Lung (tissue), 11 donors: ENCODE measurements at regions not wholly inside any gene's neighbourhood (a gene's known extent, or its start where the extent isn't known, plus 50 kb on each side); places are given as distances from the start of the nearest gene placed in this dataset.

Experiments
- ATAC-seq: fragments of 200-7000 bp; cut with Tn5 transposase; one replicate; pipeline ENCODE4 v1.9.1; 2020; ENCODE audit warnings: moderate number of reproducible peaks; ENCODE audit not compliant: insufficient read depth, low FRiP score
- DNase-seq, 3 donors: peaks; one replicate each; pipeline ENCODE4 v3.0.0-alpha.2; 2013 to 2017
- H3K27ac ChIP-seq, 2 donors: one replicate each; pipeline ENCODE4 v1.5.1; 2013; ENCODE audit warnings: mild to moderate bottlenecking in 2 of 2, moderate library complexity in 2 of 2, control low read depth in 1 of 2, inconsistent platforms in 1 of 2, low read depth in 1 of 2, low read length in 1 of 2
- H3K27me3 ChIP-seq, 3 donors: one replicate each; pipeline ENCODE4 v1.5.1; 2013; ENCODE audit warnings: low read length in 2 of 3; ENCODE audit not compliant: control insufficient read depth in 3 of 3, insufficient read depth in 3 of 3
- H3K36me3 ChIP-seq, 4 donors: one replicate each; pipeline ENCODE4 v1.5.1; 2013; ENCODE audit warnings: low read length in 4 of 4, mild to moderate bottlenecking in 1 of 4, moderate library complexity in 1 of 4; ENCODE audit not compliant: control insufficient read depth in 4 of 4, insufficient read depth in 4 of 4
- H3K4me1 ChIP-seq, 5 donors: one replicate each; pipeline ENCODE4 v1.5.1; 2013; ENCODE audit warnings: low read length in 5 of 5, mild to moderate bottlenecking in 2 of 5, moderate library complexity in 1 of 5; ENCODE audit not compliant: control insufficient read depth in 5 of 5, insufficient read depth in 5 of 5
- H3K4me3 ChIP-seq: one replicate; pipeline ENCODE4 v1.5.1; 2013; ENCODE audit warnings: mild to moderate bottlenecking, control low read depth, moderate library complexity
- H3K9ac ChIP-seq, 2 donors: one replicate each; pipeline ENCODE4 v1.5.1; 2013; ENCODE audit warnings: low read length in 2 of 2, control low read depth in 1 of 2; ENCODE audit not compliant: insufficient read depth in 1 of 2
- H3K9me3 ChIP-seq, 4 donors: one replicate each; pipeline ENCODE4 v1.5.1; 2013; ENCODE audit warnings: low read length in 3 of 4, mild to moderate bottlenecking in 1 of 4, moderate library complexity in 1 of 4; ENCODE audit not compliant: control insufficient read depth in 4 of 4, insufficient read depth in 3 of 4
- CTCF ChIP-seq: IDR thresholded peaks from 2 replicates; pipeline ENCODE4 v1.5.1; 2012; ENCODE audit warnings: mild to moderate bottlenecking; ENCODE audit errors: control extremely low read depth, extremely low read depth
- WGBS, 2 donors: extraction: QIAGEN DNeasy Blood & Tissue Kit; methylation state at CpG; one replicate each; pipeline ENCODE4 v1.1.7; 2013; 5-methylcytosine and 5-hydroxymethylcytosine counted together
- donor health status: control.
- donor health status: control.
- donor health status: Bipolar disorder and iron deficiency.
- donor health status: healthy.
- donor health status: DM: yes; HTN: yes; CAD: no.

GRCh38 chr12:87047691-87048090 is 791.5 kb upstream of the MGAT4C start:
- Histone ChIP-seq H3K4me1 (no peaks in the 10 kb centered on the region), H3K27ac (no peak overlapping the region), H3K9me3 (no peaks in the 10 kb centered on the region), H3K4me3 (no peak overlapping the region), H3K27me3 (no peaks in the 10 kb centered on the region), H3K9ac (no peak overlapping the region), H3K36me3 (no peaks in the 10 kb centered on the region)
- TF ChIP-seq CTCF = no peak
- DNase-seq (no peak), ATAC-seq (no peak)
- WGBS, 2 donors = 92 to 97% methylated on average over 3 of the region's 3 CpGs

GRCh38 chr12:87039536-87039935 is 783.3 kb upstream of the MGAT4C start:
- H3K4me1 ChIP-seq = no peaks in the 10 kb centered on the region
- no peak overlapping the region for H3K9ac ChIP-seq
- H3K27me3 ChIP-seq = no peaks in the 10 kb centered on the region
- no peak for ATAC-seq
- no peaks in the 10 kb centered on the region for H3K36me3 ChIP-seq
- no peaks in the 10 kb centered on the region for H3K9me3 ChIP-seq
- WGBS, 2 donors = 71 to 86% methylated on average over 1 of the region's 1 CpG
- no peak overlapping the region for H3K27ac ChIP-seq
- no peak for TF ChIP-seq CTCF
- H3K4me3 ChIP-seq = no peak overlapping the region
- no peak for DNase-seq

GRCh38 chr12:87038098-87038497 is 781.9 kb upstream of the MGAT4C start:
- Histone ChIP-seq H3K9ac (no peak overlapping the region), H3K4me3 (no peak overlapping the region), H3K36me3 (no peaks in the 10 kb centered on the region), H3K9me3 (no peaks in the 10 kb centered on the region), H3K27me3 (no peaks in the 10 kb centered on the region), H3K4me1 (no peaks in the 10 kb centered on the region), H3K27ac (no peak overlapping the region)
- ATAC-seq (no peak), DNase-seq (no peak)
- no peak for TF ChIP-seq CTCF
- WGBS, 2 donors = 76 to 90% methylated on average over 3 of the region's 3 CpGs

GRCh38 chr12:87025976-87026375 is 769.8 kb upstream of the MGAT4C start:
- peaks cover 0 to 5% (median 0%) of the 10 kb centered on the region in 4 donors for H3K9me3 ChIP-seq
- TF ChIP-seq CTCF = no peak
- DNase-seq (no peak), ATAC-seq (no peak)
- no peak overlapping the region for H3K4me3 ChIP-seq
- H3K27me3 ChIP-seq = no peaks in the 10 kb centered on the region
- no peaks in the 10 kb centered on the region for H3K4me1 ChIP-seq
- H3K27ac ChIP-seq = no peak overlapping the region
- no peaks in the 10 kb centered on the region for H3K36me3 ChIP-seq
- H3K9ac ChIP-seq = no peak overlapping the region
- 76 to 84% methylated on average over 5 of the region's 5 CpGs for WGBS, 2 donors
